Fibroblast of villous mesenchyme (primary cell): ENCODE measurements at regions not wholly inside any gene's neighbourhood (a gene's known extent, or its start where the extent isn't known, plus 50 kb on each side); places are given as distances from the start of the nearest gene placed in this dataset.

Source experiments
- DNase-seq: peaks from one replicate; pipeline ENCODE4 v3.0.0-alpha.2; 2010; ENCODE audit warnings: low read depth
- H3K4me3 ChIP-seq: 2 replicates; pipeline ENCODE4 v1.5.1; 2011; ENCODE audit warnings: low read depth, mild to moderate bottlenecking, low read length
- CTCF ChIP-seq: IDR thresholded peaks from 2 replicates; pipeline ENCODE4 v1.5.1; 2012; ENCODE audit warnings: low read depth, mild to moderate bottlenecking, low read length; ENCODE audit not compliant: insufficient read depth

- TF ChIP-seq CTCF, result no peak
- peak; percentile 16 for DNase-seq
- no peak overlapping the region for H3K4me3 ChIP-seq
Measured at GRCh38 chr3:139128803-139129202, 84.1 kb upstream of the PRR23C start.

- TF ChIP-seq CTCF, result no peak
- no peak overlapping the region for H3K4me3 ChIP-seq
- no peak for DNase-seq
Measured at GRCh38 chr3:139129892-139130291, 85.2 kb upstream of the PRR23C start.

- DNase-seq, result no peak
Measured at GRCh38 chr3:139130390-139131140, 85.9 kb upstream of the PRR23C start.

GRCh38 chr3:139131951-139132350 is 87.3 kb upstream of the PRR23C start:
- no peak overlapping the region for H3K4me3 ChIP-seq
- DNase-seq, result no peak
- no peak for TF ChIP-seq CTCF

More at GRCh38 chr3:139130390-139131140, 85.9 kb upstream of the PRR23C start:
- H3K4me3 ChIP-seq, result no peak overlapping the region
- TF ChIP-seq CTCF, result no peak

- H3K4me3 ChIP-seq, result no peak overlapping the region
- no peak for TF ChIP-seq CTCF
- DNase-seq, result no peak
Measured at GRCh38 chr3:139132976-139133375, 88.3 kb upstream of the PRR23C start.

- TF ChIP-seq CTCF, result no peak
- H3K4me3 ChIP-seq, result no peak overlapping the region
- no peak for DNase-seq
Measured at GRCh38 chr3:139134678-139135372, 90.1 kb upstream of the PRR23C start.
